ENCODE measurements at regions not wholly inside any gene's neighbourhood (a gene's known extent, or its start where the extent isn't known, plus 50 kb on each side); places are given as distances from the start of the nearest gene placed in this dataset.
A peak's percentile ranks its signal among the peaks of the same experiment; 100 is the strongest.
"Not testable (repeated sequence)": the region's sequence is repeated elsewhere in the genome, so short reads cannot be mapped to it uniquely, and the experiment has no call there.

GRCh38 chr2:17194083-17194482 is 324.2 kb downstream of the RAD51AP2 start:
- WGBS, 2 experiments (ENCODE audit: insufficient coverage in 1 of 2, insufficient read length in 1 of 2) = 88 to 92% methylated on average over 8 to 9 of the region's 9 CpGs

GRCh38 chr2:17193433-17193890 is 324.8 kb downstream of the RAD51AP2 start:
- not testable (repeated sequence) for H3K36me3 Mint-ChIP-seq (ENCODE audit: low read depth); H3K27me3 ChIP-seq (ENCODE audit: control insufficient read depth, insufficient read depth, low read length, poor library complexity, severe bottlenecking); H3K27ac ChIP-seq (ENCODE audit: low read depth, low read length); DNase-seq; H3K9ac ChIP-seq (ENCODE audit: extremely low read depth, low read length, poor library complexity, severe bottlenecking); H3K27ac Mint-ChIP-seq; H3K9me3 ChIP-seq (ENCODE audit: control insufficient read depth, low read length); H3K9me3 Mint-ChIP-seq; H3K36me3 ChIP-seq (ENCODE audit: control insufficient read depth, insufficient read depth, low read length); H3K4me1 ChIP-seq (ENCODE audit: control insufficient read depth, insufficient read depth, low read length); H3K4me3 ChIP-seq (ENCODE audit: low read length); H3K27me3 Mint-ChIP-seq (ENCODE audit: insufficient read depth)
- WGBS, 2 experiments (ENCODE audit: insufficient coverage in 1 of 2, insufficient read length in 1 of 2) = 96 to 97% methylated on average over 26 to 32 of the region's 32 CpGs
- Mint-ChIP-seq H3K4me1 (peaks cover 19% of the 10 kb centered on the region), H3K4me3 (peak overlapping the region; percentile 34)

More at GRCh38 chr2:17194083-17194482, 324.2 kb downstream of the RAD51AP2 start:
- Histone ChIP-seq H3K4me3 (ENCODE audit: low read length) (no peak overlapping the region), H3K27me3 (ENCODE audit: control insufficient read depth, insufficient read depth, low read length, poor library complexity, severe bottlenecking) (no peaks in the 10 kb centered on the region), H3K9me3 (ENCODE audit: control insufficient read depth, low read length) (no peaks in the 10 kb centered on the region), H3K9ac (ENCODE audit: extremely low read depth, low read length, poor library complexity, severe bottlenecking) (no peak overlapping the region), H3K27ac (ENCODE audit: low read depth, low read length) (no peak overlapping the region), H3K4me1 (ENCODE audit: control insufficient read depth, insufficient read depth, low read length) (peaks cover 4% of the 10 kb centered on the region), H3K36me3 (ENCODE audit: control insufficient read depth, insufficient read depth, low read length) (no peaks in the 10 kb centered on the region)
- TF ChIP-seq, protein P1, sequence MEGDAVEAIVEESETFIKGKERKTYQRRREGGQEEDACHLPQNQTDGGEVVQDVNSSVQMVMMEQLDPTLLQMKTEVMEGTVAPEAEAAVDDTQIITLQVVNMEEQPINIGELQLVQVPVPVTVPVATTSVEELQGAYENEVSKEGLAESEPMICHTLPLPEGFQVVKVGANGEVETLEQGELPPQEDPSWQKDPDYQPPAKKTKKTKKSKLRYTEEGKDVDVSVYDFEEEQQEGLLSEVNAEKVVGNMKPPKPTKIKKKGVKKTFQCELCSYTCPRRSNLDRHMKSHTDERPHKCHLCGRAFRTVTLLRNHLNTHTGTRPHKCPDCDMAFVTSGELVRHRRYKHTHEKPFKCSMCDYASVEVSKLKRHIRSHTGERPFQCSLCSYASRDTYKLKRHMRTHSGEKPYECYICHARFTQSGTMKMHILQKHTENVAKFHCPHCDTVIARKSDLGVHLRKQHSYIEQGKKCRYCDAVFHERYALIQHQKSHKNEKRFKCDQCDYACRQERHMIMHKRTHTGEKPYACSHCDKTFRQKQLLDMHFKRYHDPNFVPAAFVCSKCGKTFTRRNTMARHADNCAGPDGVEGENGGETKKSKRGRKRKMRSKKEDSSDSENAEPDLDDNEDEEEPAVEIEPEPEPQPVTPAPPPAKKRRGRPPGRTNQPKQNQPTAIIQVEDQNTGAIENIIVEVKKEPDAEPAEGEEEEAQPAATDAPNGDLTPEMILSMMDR (conservative IDR thresholded peaks at IDR 0.05) = no peak
- no peak overlapping the region for H3K27ac Mint-ChIP-seq
- H3K9me3 Mint-ChIP-seq = peaks cover 4% of the 10 kb centered on the region
- no peaks in the 10 kb centered on the region for H3K36me3 Mint-ChIP-seq (ENCODE audit: low read depth)
- H3K4me3 Mint-ChIP-seq = no peak overlapping the region
- no peak for DNase-seq
- peaks cover 14% of the 10 kb centered on the region for H3K4me1 Mint-ChIP-seq
- H3K27me3 Mint-ChIP-seq (ENCODE audit: insufficient read depth) = no peaks in the 10 kb centered on the region

- TF ChIP-seq, protein P1 (conservative IDR thresholded peaks at IDR 0.05) = no peak
- H3K36me3 ChIP-seq (ENCODE audit: control insufficient read depth, insufficient read depth, low read length) = no peaks in the 10 kb centered on the region
- Mint-ChIP-seq H3K36me3 (ENCODE audit: low read depth) (no peaks in the 10 kb centered on the region), H3K9me3 (peaks cover 4% of the 10 kb centered on the region), H3K27me3 (ENCODE audit: insufficient read depth) (no peaks in the 10 kb centered on the region), H3K27ac (no peak overlapping the region), H3K4me1 (peaks cover 19% of the 10 kb centered on the region), H3K4me3 (no peak overlapping the region)
- no peaks in the 10 kb centered on the region for H3K27me3 ChIP-seq (ENCODE audit: control insufficient read depth, insufficient read depth, low read length, poor library complexity, severe bottlenecking)
- peaks cover 4% of the 10 kb centered on the region for H3K4me1 ChIP-seq (ENCODE audit: control insufficient read depth, insufficient read depth, low read length)
- WGBS, 2 experiments (ENCODE audit: insufficient coverage in 1 of 2, insufficient read length in 1 of 2) = 92 to 93% methylated on average over 4 of the region's 4 CpGs
- no peak overlapping the region for H3K9ac ChIP-seq (ENCODE audit: extremely low read depth, low read length, poor library complexity, severe bottlenecking)
- no peak overlapping the region for H3K27ac ChIP-seq (ENCODE audit: low read depth, low read length)
- H3K4me3 ChIP-seq (ENCODE audit: low read length) = no peak overlapping the region
- H3K9me3 ChIP-seq (ENCODE audit: control insufficient read depth, low read length) = no peaks in the 10 kb centered on the region
- no peak for DNase-seq
Observed at GRCh38 chr2:17191223-17191622, 327.0 kb downstream of the RAD51AP2 start.

DNA sequence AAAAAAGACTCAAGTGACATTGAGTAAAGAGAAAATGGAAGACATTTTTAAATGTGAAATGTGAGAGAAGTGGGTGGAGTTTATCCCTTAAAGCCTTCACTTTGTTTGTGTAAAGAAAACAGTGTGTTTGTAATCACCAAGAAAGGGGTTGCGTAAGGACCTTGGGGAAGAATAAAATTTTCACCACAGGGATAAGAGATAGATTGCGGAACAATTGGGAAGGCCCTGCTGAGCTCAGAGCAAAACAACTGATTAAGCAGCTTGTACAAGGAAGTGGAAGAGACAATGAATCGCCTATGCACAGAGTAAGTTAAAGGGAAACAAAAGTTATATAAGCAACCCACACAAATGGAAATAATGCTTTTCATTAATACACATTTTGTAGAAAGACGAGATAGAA is 327.7 kb downstream of the RAD51AP2 start:
- WGBS, 2 experiments (ENCODE audit: insufficient coverage in 1 of 2, insufficient read length in 1 of 2) = 77 to 92% methylated on average over 2 to 3 of the region's 4 CpGs
- H3K4me3 ChIP-seq (ENCODE audit: low read length) = no peak overlapping the region

More for the DNA sequence above, 327.7 kb downstream of the RAD51AP2 start:
- Mint-ChIP-seq H3K9me3 (peaks cover 4% of the 10 kb centered on the region), H3K27ac (no peak overlapping the region), H3K36me3 (ENCODE audit: low read depth) (no peaks in the 10 kb centered on the region), H3K27me3 (ENCODE audit: insufficient read depth) (no peaks in the 10 kb centered on the region), H3K4me1 (peaks cover 19% of the 10 kb centered on the region), H3K4me3 (no peak overlapping the region)
- no peaks in the 10 kb centered on the region for H3K27me3 ChIP-seq (ENCODE audit: control insufficient read depth, insufficient read depth, low read length, poor library complexity, severe bottlenecking)
- no peaks in the 10 kb centered on the region for H3K9me3 ChIP-seq (ENCODE audit: control insufficient read depth, low read length)
- no peak for DNase-seq
- H3K4me1 ChIP-seq (ENCODE audit: control insufficient read depth, insufficient read depth, low read length) = peaks cover 4% of the 10 kb centered on the region
- TF ChIP-seq, protein P1 (conservative IDR thresholded peaks at IDR 0.05) = no peak
- no peaks in the 10 kb centered on the region for H3K36me3 ChIP-seq (ENCODE audit: control insufficient read depth, insufficient read depth, low read length)
- no peak overlapping the region for H3K9ac ChIP-seq (ENCODE audit: extremely low read depth, low read length, poor library complexity, severe bottlenecking)
- no peak overlapping the region for H3K27ac ChIP-seq (ENCODE audit: low read depth, low read length)

Measured in endodermal cell (in vitro differentiated cells).